LoVo (cell line): ENCODE measurements at regions not wholly inside any gene's neighbourhood (a gene's known extent, or its start where the extent isn't known, plus 50 kb on each side); places are given as distances from the start of the nearest gene placed in this dataset.
"Not testable (repeated sequence)": the region's sequence is repeated elsewhere in the genome, so short reads cannot be mapped to it uniquely, and the experiment has no call there.

Experiments used
- DNase-seq: peaks from one replicate; pipeline ENCODE4 v3.0.0-alpha.2; 2016; ENCODE audit warnings: low spot score

DNA sequence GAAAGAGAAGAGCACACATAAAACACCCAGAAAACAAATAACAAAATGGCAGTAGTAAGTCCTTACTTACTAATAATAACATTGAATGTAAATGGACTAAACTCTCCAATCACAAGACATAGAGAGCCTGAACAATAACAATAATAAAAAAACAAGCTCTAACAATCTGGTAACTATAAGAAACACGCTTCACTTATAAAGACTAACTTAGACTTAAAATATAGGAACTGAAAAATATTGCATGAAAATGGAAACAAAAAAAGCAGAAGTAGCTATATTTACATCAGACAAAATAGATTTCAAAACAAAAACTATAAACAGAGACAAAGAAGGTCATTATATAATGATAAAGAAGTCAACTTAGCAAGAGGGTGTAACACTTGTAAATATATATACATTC is 83.1 kb upstream of the LYPLAL1 start:
- DNase-seq: no peak

- no peak for DNase-seq
Observed at GRCh38 chr1:219092206-219092605, 81.5 kb upstream of the LYPLAL1 start.

GRCh38 chr1:219099307-219099706 is 74.4 kb upstream of the LYPLAL1 start:
- DNase-seq: no peak

DNA sequence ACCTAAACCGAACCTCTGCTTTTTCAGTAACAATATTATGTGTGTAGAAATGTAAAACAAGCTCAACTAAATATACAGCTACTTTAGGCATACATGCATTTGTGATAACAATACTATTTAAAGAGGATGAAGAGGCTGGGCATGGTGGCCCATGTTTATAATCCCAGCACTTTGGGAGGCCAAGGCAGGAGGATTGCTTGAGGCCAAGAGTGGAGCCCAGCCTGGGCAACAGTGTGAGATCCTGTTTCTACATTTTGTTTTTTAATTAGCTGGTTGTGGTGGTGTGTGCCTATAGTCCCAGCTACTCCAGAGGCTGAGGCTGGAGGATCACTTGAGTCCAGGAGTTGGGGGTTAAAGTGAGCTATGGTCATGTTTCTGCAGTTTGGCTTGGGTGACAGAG is 73.6 kb upstream of the LYPLAL1 start:
- DNase-seq: no peak

DNA sequence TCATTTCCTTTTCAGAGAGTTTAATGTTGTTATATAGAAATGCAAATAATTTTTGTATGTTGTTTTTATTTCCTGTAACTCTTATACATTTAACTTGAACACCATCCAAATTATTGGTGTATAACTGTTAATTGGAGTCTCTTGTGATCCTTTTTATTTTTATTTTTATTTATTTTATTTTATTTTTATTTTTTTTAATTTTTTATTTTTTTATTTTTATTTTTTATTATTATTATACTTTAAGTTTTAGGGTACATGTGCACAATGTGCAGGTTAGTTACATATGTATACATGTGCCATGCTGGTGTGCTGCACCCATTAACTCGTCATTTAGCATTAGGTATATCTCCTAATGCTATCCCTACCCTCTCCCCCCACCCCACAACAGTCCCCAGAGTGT is 71.2 kb upstream of the LYPLAL1 start:
- not testable (repeated sequence) for DNase-seq

- DNase-seq: no peak
Observed at GRCh38 chr1:219105893-219106292, 67.8 kb upstream of the LYPLAL1 start.

DNA sequence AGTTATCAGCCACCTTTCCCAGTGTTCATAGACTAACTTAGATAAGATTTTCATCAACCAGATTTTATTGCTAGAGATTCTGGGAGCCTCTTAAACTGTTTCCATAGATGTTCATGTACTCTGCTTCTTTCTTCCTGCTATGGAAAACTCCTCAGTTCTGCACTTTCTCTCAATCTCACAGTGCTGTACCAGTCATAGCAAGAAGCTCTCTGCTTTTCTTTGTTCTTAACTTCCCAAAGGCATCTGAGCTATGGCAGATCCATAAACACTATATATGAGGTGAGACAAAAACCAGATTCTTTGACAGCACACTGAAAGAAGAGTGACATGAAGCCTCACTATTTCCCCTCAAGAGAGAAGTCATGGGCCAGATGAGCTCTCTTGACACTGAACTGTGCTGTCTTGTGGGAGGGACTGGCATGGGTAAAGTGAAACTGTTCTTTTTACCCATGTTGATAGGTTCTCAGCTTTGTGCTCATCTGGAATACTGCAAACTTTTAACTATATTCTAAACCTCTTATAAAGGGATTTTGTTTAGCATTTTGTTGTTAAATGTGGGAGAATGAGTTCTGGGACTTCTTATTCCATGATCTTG is 64.2 kb upstream of the LYPLAL1 start:
- no peak for DNase-seq

DNA sequence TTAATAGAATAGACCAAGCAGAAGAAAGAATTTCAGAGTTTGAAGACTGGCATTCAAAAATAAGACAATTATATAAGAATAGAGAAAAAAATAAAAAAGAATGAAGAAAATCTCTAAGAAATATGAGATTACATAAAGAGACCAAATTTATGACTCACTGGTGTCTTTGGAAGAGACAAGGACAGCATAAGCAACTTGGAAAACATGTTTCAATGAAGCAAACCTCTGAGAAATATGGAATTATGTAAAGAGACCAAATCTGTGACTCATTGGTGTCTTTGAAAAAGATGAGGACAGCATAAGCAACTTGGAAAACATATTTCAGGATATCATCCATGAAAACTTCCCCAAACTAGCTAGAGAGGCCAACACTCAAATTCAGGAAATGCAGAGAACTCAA is 60.4 kb upstream of the LYPLAL1 start:
- DNase-seq: no peak

DNA sequence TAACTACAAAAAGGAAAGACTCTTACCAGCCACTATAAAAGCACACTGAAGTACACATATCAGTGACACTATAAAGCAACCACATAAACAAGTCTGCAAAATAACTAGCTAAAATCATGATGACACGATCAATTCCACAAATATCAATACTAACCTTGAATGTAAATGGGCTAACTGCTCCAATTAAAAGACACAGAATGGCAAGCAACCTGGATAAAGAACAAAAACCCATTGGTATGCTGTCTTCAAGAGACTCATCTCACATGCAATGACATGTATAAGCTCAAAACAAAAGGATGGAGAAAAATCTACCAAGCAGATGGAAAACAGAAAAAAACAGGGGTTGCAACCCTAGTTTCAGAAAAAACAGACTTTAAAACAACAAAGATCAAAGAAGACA is 59.7 kb upstream of the LYPLAL1 start:
- DNase-seq: no peak

DNA sequence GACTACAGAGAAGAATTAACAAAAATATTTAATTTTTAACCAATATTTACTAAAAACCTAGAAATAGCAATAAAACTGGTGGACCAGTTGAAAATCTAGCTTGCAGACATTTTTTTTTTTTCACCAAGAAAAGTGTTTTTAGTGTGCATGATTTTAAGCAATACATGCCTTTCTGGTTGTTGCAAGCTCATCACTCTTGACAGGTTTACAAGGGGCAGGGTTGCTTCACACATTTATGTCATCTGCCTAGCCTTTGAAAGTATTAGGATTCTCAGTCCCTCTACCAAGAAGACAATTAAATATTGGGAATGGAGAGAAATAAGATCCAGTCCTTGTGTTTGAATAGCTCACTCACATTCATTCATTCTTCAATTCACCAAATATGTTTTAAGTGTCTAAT is 53.8 kb upstream of the LYPLAL1 start:
- no peak for DNase-seq

GRCh38 chr1:219120624-219121544 is 52.8 kb upstream of the LYPLAL1 start:
- no peak for DNase-seq

DNA sequence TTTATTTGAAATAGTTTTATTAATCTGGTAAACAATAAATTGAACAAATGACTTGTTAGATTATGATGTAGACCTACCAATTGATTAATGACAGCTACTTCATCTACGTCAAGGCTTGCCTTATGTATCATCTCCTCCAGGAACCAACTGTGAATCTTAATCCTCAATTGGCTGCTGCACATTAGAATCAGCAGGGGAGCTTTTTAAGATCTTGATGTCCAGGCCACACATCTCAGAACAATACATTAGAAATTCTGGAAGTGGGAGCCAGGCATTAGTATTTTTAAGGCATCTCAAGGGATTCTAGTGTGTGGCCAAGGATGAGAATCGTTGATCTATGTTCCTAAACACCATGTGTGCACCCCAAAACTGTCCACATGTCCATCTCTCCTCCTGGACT is 52.0 kb upstream of the LYPLAL1 start:
- no peak for DNase-seq

GRCh38 chr1:219123036-219123435 is 50.6 kb upstream of the LYPLAL1 start:
- DNase-seq: no peak
